NCI-H1417 treated with DMSO at 0.1 percent for 48 hours (cell line): ENCODE measurements at regions not wholly inside any gene's neighbourhood (a gene's known extent, or its start where the extent isn't known, plus 50 kb on each side); places are given as distances from the start of the nearest gene placed in this dataset.
"Not testable (repeated sequence)": the region's sequence is repeated elsewhere in the genome, so short reads cannot be mapped to it uniquely, and the experiment has no call there.

Experiments
- DNase-seq: peaks from one replicate; lab custom pipeline; 2025; lab: John Stamatoyannopoulos, UW

DNA sequence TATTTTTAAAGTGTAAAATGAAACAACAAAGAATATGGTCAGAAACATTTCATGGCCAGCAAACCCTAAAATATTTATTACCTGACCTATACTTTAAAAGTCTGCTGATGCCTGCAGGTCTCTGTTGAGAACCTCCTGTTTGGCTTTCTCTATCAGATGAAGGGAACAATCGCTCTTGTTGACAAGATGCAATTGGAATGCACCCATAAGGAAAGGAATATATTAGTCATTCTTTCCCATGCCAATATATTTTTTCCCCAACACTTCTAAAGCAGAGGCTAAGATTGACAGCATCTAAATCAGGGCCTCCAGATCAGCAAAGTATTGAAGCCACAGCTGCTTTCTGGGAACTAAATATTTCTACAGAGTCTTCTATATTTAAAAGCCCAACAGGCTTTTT, 897.8 kb downstream of the EPHA7 start:
- no peak for DNase-seq

DNA sequence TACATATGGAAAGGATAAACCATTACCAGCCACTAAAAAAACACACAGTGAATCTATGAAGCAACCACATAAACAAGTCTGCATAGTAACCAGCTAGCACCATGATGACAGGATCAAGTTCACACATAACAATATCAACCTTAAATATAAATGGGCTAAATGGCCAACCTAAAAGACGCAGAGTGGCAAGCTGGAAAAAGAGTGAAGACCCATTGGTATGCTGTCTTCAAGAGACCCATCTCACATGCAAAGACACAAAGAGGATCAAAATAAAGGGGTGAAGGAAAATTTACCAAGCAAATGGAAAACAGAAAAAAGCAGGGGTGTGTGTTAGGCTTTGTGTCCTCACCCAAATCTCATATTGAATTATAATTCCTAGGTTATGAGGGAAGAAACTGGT, 909.2 kb downstream of the EPHA7 start:
- no peak for DNase-seq

DNA sequence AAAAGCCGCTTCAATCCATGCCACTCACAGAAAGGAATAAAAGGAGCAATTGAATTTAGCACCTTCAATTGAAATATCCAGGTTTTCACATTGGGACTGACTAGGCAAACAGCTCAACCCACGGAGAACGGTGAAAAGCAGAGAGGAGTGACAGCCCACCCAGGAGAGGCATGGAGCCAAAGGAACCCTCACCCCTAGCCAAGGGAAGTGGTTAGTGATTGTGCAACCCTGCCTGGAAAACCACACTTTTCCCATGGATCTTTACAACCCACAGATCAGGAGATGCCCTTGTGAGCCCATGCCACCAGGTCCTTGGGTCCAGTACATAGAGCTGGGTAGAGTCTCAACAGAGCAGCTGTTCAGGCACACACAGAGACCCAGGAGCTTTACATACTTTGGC, 911.8 kb downstream of the EPHA7 start:
- no peak for DNase-seq

DNA sequence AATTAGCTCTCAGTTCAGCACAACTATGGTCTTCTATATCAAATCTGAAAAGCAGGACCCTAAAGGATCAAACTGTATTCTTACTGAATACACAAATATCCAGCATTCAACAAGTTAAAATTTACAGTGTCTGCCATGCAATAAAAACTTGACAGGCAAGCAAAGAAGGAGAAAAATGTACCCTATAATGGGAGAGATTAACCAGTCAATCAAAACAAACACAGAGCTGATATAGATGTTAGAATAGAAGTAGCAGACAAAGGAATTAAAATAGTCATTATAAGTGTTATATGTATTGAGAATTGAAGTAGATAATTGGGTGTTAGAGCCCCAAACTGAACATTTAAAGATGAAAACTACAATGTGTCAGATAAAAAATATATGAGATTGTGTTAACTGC, 914.9 kb downstream of the EPHA7 start:
- DNase-seq: no peak

DNA sequence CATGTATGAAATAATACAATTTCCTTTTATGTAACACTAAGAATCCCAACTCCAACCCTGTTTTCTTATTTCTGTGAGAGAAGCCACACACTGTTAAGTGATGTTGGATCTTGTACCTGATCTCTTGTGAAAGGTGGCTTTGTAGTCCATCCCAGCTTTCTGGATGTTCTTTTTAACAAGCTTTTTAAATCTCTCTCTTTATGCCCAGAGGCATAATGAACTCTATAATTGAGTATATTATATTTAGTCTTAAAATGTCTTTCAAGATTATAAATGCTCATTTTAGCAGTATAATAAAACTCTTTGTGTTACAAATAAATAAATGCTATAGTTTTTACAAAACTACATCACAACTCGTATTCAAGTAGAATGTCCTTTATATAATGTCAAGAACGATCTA, 922.1 kb downstream of the EPHA7 start:
- no peak for DNase-seq

DNA sequence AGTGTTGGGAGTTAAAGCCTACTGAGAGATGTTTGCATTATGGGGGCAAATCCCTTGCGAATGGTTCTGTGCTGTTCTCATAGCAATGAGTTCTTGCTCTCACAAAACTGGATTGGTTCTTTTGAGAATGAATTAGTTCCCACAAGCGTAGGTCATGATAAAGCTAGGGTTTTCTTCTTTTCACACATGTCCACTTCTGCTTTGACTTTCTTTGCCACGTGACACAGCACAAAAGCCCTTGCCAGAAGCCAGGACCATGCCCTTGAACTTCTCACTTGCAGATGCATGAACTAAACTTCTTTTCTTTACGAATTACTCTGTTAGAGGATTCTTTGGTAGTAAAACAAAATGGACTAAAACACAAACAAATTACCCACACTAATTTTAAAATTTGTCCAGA, 922.8 kb downstream of the EPHA7 start:
- DNase-seq: no peak

DNA sequence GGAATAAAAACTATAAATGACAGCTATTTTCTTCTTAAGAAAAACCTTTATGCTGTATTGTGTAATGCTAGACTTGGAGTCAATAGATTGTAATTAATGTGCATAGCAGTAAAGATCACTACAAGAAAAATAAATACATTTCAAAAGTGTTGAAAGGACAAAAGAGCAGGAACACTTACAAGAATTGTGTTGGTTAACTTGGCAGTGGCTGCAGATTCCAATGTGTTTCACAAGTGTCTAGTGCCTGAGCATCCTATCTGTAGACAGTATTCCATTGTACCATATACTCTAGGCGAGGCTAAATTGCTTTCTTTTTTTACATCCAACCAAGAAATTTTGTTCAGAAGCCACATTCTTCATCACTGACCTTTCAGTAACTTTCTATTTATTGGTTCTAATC, 924.1 kb downstream of the EPHA7 start:
- no peak for DNase-seq

DNA sequence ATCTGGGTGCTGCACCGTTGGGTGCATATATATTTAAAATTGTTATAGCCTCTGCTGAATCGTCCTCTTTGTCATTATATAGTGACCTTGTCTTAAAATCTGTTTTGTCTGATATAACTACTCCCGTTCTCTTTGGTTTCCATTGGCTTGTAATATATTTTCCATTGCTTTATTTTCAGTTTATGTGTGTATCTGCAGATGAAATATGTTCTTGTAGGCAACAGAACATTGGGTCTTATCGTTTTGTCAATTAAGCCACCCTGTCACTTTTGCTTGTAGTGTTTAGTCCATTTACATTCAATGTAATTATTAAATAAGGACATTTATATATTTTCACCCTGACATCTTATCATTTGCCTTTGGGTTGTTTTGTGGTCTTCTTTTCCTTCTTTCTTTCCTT, 933.9 kb downstream of the EPHA7 start:
- no peak for DNase-seq

DNA sequence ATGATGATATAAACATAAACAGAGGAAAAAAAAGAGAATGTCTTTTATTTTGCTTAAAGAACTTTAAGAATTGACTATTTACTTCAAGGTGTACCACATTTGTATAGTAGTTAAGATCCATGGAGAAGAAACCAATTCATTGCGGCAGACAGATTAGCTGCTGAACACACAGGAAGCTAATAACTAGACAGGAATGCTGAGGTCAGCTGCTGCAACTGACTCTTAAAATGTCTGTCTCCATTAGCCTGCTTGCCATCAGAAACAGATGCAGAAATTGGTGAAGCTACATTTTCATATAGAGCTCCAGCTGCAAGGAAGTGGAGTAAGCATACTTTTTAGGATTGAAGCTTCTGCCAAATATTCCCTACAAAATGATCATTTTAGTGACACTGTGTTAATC, 939.5 kb downstream of the EPHA7 start:
- no peak for DNase-seq

DNA sequence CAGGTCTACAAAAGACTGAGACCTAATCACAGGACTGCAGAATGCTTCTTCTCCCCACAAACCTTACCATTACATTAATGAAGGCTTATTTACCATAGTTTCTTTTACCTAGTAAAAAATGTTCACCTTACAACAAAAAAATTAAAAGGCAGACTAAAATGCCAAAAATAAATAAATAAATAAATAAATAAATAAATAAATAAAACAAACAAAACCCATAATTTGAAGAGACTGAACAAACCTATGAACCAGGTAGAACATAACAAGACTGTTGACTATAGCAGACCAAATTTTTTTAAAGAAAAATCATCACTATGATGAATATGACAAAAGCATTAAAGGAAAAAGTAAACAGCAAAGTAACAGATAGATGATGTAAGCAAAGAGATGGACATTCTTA, 946.3 kb downstream of the EPHA7 start:
- DNase-seq: no peak

DNA sequence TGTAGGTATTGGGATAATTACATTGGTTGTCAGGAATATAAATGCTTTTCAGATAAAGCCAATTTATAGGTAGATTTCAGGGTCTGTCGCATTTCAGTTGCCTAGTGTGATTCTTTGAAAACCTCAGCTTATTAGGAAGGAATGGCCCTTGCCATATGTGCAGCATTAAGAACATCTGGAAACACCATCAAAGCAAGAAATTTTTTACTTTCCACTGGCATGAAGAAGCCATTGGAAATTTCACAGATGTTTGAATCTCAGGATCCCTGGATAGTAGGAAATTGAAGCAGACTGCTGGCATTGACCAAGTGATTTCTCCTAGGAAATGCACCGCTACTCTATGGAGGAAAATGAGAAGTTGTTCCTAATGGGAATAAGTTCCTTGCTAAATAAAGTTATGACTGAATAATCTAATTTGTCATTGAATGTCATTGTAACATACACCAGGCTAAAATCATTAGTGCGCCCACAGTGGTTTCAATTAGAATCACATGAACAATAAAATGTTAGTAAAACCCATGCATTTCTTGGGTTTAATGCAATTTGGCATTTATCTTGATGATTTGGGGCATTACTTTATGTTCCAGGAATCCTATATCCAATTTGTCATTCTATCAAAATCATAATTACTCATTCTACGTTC, 950.1 kb downstream of the EPHA7 start:
- DNase-seq: no peak

DNA sequence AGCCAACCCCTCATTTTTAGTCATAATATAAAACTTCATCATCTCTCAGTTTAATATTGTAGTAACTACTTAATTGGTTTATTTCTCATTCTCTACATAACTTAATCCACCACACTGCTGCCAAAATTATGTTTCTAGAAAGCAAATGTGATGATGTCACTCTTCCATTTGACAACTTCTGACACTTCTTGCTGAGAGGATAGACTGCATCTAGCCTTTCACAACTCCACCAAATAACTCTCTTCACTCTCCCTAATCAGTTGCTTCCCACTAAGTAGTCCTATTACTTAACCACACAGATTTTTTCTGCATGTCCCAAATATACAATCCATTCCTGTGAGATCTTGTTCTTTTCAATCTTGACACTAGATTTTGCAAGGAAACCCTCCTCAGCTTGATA, 951.3 kb downstream of the EPHA7 start:
- DNase-seq: no peak

DNA sequence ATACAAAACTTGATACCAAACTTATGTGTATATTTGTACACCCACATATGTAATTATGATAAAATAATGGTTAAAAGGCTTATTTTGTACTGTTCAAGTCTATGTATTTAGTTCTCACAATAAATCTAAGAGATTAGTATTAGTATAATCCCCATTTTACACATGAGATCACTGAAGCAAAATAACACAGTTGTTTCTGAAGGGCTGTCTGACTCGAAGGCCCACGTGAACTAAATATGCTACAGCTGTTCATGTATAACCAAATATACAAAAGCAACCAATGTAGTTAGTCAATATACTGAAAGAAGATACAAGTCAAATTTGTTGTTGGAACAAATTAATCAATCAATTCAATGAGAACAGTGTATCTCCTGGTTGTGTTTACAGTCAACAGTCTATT, 959.2 kb downstream of the EPHA7 start:
- no peak for DNase-seq

DNA sequence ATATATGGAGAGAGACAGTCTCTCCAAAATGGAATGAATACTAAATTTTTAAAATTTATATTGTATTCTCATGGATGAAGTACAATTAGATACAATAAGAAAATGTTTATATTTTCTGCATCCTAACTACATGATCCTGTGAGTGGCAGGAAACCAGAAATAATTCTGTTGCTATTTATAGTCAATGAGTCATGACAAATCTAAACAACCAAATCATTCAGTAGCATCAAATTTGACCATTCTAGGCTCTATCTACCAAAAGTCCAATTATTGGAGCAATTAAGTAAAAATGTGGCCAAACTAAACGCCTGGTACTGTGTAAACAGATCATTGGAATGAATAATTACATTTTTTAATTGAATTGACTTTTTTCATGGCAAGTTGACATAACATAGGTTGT, 959.8 kb downstream of the EPHA7 start:
- DNase-seq: no peak

DNA sequence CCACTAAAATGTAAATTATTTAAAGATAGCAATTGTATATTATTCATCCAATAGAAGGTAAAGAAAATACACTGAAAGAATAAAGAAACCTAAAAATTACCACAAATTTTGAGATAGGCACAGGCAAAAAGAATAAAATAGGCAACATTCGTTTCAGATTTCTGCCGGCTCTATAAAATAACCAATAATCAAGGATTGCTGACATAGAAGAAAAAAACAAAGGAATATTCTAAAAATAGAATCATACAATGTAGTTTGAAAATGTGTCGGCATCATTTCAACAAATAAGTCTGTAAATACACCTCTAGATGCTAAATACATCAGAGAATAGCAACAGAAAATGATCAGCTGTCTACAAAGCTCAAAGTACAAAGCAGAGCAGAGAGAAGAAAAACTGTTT, 973.3 kb downstream of the EPHA7 start:
- no peak for DNase-seq

DNA sequence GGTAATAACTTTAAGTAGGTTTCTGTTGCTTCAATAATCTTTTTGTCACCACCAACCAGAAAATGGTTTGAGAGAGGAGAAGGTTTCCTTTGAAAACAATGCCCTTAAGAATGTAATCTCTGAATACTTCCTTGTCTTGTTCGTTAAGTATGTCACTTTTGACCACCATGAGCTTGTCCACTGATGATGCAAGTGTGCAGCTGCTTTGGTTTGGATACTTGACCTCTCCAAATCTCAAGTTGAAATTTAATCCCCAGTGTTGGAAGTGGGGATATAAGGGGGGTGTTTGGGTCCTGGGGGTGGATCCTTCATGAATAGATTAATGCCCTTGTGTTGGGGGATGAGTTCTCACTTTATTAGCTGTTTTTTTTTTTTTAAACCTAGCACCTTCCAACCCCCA, 985.4 kb downstream of the EPHA7 start:
- DNase-seq: no peak

DNA sequence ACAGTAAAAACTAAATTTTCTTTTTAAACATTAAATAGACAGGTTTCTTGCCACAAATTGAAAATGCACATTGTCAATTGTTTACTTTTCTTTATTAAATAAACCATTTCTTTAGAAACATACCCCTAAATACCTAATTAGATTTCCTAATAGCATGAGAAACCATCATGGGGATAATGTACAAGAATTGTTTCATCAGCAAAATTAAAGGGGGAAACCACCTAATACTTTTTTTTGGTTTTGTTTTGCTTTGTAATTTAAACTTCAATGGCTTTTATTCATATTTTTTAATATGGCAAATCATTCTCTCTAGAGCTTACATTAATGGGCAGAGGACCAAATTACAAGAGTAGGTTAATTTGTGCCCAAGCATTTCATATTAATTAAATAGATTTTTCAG, 987.9 kb downstream of the EPHA7 start:
- DNase-seq: no peak

DNA sequence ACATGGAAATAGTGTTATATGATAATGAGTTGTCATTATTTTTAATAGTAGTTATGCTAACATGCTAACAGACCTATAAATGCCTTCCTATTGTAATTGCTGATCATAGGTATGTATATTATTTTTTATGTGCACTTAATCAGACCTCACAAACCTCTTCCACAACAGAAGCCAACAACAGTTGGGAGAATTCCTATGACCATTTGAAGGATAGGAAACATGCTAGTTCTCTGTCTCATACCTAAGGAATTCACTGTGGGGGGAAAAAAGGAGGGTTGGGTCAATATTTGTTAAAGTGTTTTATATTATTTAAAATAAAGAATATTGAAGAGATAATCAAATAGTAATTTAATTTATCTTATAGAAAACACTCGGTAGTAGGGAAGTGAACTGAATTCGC, 990.9 kb downstream of the EPHA7 start:
- DNase-seq: no peak

DNA sequence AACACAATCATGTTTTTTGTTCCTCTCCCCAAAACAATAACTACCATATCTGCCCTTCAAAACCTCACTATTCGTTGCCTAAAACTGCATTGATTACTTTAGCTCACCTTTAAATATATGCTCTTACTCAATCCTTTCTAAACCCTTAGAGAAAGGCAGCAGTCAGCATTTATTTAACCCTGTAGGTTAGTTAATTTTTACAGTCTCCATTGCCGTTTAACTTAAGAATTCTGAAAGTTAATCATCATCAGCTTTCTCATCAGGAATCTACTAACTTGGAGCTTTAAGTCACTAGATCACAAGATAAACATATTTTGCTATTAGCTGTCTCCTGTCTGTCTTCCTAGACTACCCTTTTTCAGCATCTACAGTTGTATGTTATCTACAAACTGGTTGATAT, 991.9 kb downstream of the EPHA7 start:
- no peak for DNase-seq

DNA sequence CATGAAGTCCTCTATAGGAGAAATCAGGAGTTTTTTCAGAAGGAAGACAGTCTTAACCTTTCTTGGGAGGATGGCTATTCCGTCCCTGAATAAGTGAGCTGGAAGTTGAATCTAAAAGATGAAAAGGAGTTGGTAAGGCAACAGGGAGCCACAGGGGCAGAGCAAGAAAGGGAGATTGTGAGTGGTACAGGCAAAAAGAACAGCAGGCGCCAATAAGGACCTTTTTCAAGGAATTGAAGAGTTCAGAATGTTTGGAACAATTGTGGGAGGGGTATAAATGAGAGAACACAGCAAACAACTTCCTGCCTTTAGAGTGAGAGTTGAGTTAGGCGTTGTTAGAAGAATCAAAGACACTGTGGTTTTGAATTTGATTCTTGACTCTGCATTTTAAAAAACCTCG, 1003.7 kb downstream of the EPHA7 start:
- no peak for DNase-seq

DNA sequence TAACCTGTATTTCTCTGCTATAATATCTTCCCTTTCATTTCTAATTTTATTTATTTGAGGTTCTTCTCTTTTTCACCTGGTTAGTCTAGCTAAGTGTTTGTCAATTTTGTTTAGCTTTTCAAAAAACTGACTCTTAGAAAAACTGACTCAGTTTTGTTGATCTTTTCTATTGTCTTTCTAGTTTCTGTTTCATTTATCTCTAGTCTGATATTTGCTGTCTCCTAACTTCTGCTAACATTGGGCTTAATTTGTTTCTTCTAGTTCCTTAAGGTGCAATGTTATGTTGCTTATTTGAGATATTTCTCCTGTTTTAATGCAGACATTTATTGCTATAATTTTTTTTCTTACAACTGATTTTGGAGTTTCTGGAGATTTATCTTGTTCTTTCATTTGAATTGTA, 1011.0 kb downstream of the EPHA7 start:
- no peak for DNase-seq

DNA sequence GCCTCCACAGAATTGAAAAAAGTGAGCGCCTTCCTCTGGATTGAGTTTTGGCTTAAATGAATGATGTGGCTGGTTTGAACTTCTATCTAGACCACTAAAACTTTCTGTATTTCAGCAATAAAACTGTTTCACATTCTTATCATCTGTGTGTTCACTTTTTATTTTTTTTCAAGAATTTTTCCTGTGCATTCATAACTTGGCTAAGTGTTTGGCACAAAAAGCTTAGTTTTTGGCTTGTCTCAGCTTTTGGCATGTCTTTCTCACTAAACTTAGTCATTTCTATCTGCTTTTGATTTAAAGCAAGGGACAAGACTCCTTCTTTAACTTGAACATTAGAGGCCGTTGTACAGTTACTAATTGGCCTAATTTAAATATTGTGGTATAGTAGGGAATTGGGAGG, 1015.1 kb downstream of the EPHA7 start:
- no peak for DNase-seq

DNA sequence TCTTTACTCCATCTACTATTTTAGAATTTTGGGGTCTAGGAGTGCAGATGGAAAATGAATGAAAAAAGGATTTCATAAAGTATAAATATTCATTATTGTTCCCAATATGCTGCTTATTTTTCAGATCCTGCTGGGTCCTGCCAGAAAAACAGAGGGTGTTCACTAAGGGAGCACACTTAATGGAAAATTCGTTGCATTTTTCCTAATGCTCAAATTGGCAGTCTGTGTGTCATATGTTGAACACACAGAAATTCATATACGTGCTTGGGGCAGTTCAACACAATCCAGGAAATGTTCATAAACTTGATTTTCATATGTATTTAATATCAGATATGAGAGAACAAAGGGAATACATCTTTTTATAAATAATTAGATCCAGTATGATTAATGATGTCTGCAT, 1019.4 kb downstream of the EPHA7 start:
- DNase-seq: no peak

DNA sequence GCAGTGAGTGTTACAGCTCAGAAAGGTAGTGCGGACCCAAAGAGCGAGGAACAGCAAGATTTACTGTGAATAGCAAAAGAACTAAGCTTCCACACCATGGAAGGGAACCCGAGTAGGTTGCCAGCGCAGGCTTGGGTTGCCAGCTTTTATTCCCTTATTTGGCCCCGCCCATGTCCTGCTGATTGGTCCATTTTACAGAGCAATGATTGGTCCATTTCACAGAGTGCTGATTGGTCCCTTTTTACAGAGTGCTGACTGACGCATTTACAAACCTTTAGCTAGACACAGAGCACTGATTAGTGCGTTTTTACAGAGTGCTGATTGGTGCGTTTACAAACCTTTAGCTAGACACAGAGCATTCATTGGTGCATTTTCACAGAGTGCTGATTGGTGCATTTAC, 1030.7 kb downstream of the EPHA7 start:
- not testable (repeated sequence) for DNase-seq
